ENCODE measurements at regions not wholly inside any gene's neighbourhood (a gene's known extent, or its start where the extent isn't known, plus 50 kb on each side); places are given as distances from the start of the nearest gene placed in this dataset.

DNA sequence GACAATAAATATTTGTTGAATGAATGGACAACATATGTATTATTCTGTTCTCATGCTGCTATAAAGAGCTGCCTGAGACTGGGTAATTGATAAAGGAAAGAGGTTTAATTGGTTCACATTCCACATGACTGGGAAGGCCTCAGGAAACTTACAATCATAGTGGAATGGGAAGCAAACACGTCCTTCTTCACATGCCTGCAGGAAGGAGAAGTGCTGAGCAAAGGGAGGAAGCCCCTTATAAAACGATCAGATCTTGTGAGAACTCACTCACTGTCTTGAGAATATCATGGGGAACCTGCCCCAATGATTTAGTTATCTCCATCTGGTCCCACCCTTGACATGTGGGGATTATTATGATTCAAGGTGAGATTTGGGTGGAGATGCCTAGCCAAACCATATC is 233.9 kb upstream of the AADAT start:
- intact Hi-C loops (cut with DNase I; ENCODE audit: low total_unique reads), result no loop called here

GRCh38 chr4:170307182-170307581 is 217.4 kb upstream of the AADAT start:
- intact Hi-C loops (cut with DNase I; ENCODE audit: low total_unique reads), result no loop called here
- WGBS, 2 donors, result 87 to 88% methylated on average over 1 of the region's 1 CpG
- no peak for DNase-seq

More for the DNA sequence above, 233.9 kb upstream of the AADAT start:
- 60 to 62% methylated on average over 2 of the region's 2 CpGs for WGBS, 2 donors
- TF ChIP-seq CTCF (IDR thresholded peaks at IDR 0.05) (no peak), POLR2A (IDR thresholded peaks at IDR 0.05) (no peak)
- Histone ChIP-seq H3K4me1 (no peaks in the 10 kb centered on the region), H3K4me3 (no peak overlapping the region), H3K27me3 (no peaks in the 10 kb centered on the region), H3K36me3 (ENCODE audit: low read depth, missing control alignments) (no peaks in the 10 kb centered on the region), H3K9me3 (peaks cover 3% of the 10 kb centered on the region), H3K27ac (no peak overlapping the region)
- no peak for DNase-seq

DNA sequence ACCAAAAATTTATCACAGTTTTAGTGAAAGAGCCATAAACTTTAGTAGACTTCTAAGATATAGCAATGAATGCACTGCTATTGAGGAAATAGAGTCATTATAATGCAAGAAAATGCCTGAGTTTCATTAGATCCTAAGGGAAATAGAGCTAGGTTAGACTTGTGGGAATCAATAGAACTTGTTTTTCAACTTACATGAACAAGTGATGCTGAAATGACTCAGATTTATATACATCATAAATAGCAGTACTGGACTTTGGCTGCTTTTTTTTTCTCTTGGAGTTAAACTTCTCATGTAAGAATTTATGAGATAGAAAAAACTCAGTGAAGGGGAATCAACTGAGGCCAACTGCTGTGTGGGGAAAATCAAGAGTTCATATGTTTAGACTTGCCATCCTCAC is 216.5 kb upstream of the AADAT start:
- Histone ChIP-seq H3K27ac (no peak overlapping the region), H3K36me3 (ENCODE audit: low read depth, missing control alignments) (no peaks in the 10 kb centered on the region), H3K27me3 (no peaks in the 10 kb centered on the region), H3K9me3 (no peaks in the 10 kb centered on the region), H3K4me3 (no peak overlapping the region), H3K4me1 (no peaks in the 10 kb centered on the region)
- intact Hi-C loops (cut with DNase I; ENCODE audit: low total_unique reads), result no loop called here
- no peak for DNase-seq
- TF ChIP-seq POLR2A (IDR thresholded peaks at IDR 0.05) (no peak), CTCF (IDR thresholded peaks at IDR 0.05) (no peak)

More at GRCh38 chr4:170307182-170307581, 217.4 kb upstream of the AADAT start:
- no peak for TF ChIP-seq POLR2A (IDR thresholded peaks at IDR 0.05)
- no peak for TF ChIP-seq CTCF (IDR thresholded peaks at IDR 0.05)
- H3K9me3 ChIP-seq, result no peaks in the 10 kb centered on the region
- no peak overlapping the region for H3K27ac ChIP-seq
- no peaks in the 10 kb centered on the region for H3K4me1 ChIP-seq
- H3K27me3 ChIP-seq, result no peaks in the 10 kb centered on the region
- H3K4me3 ChIP-seq, result no peak overlapping the region
- H3K36me3 ChIP-seq (ENCODE audit: low read depth, missing control alignments), result no peaks in the 10 kb centered on the region

- 65 to 69% methylated on average over 2 of the region's 2 CpGs for WGBS, 2 donors
- no peak for DNase-seq
- Histone ChIP-seq H3K27me3 (no peaks in the 10 kb centered on the region), H3K27ac (no peak overlapping the region), H3K4me1 (no peaks in the 10 kb centered on the region), H3K4me3 (no peak overlapping the region), H3K36me3 (ENCODE audit: low read depth, missing control alignments) (no peaks in the 10 kb centered on the region), H3K9me3 (no peaks in the 10 kb centered on the region)
- TF ChIP-seq POLR2A (IDR thresholded peaks at IDR 0.05), result no peak
- TF ChIP-seq CTCF (IDR thresholded peaks at IDR 0.05), result no peak
- intact Hi-C loops (cut with DNase I; ENCODE audit: low total_unique reads), result no loop called here
Observed at GRCh38 chr4:170305627-170306026, 215.9 kb upstream of the AADAT start.

DNA sequence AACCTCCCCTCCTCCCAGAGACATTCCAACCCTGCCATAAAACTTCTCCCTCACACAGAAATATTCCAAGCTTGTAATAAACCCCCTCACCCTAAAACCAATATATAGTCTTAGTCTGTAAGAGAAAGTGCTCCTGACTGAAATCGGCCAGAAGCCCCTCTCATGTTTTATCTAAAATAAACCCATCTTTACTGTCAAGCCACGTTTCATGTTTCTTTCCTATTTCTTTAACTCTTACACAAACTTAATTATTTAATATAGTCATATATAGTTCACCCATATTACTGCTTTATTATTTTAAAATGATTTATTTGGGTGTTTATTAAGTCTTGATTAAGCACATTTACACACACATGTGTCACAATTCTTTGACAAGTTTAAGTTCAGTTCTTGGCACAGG is 191.3 kb upstream of the AADAT start:
- DNase-seq, result no peak
- TF ChIP-seq POLR2A (IDR thresholded peaks at IDR 0.05), result no peak
- TF ChIP-seq CTCF (IDR thresholded peaks at IDR 0.05), result no peak
- H3K4me3 ChIP-seq, result no peak overlapping the region
- intact Hi-C loops (cut with DNase I; ENCODE audit: low total_unique reads), result no loop called here
- H3K27ac ChIP-seq, result no peak overlapping the region
- H3K9me3 ChIP-seq, result no peaks in the 10 kb centered on the region
- no peaks in the 10 kb centered on the region for H3K36me3 ChIP-seq (ENCODE audit: low read depth, missing control alignments)
- H3K27me3 ChIP-seq, result no peaks in the 10 kb centered on the region
- no peaks in the 10 kb centered on the region for H3K4me1 ChIP-seq
- WGBS, 2 donors, result 77 to 79% methylated on average over 2 of the region's 2 CpGs

Data from testis (tissue), 2 donors.